Activated T-helper 1 cell treated with anti-CD3 and anti-CD28 coated beads, Interleukin-12 subunit alpha, Interleukin-12 subunit beta, Interleukin-2, Interleukin-4 antibody, amounts not matched to agents 30 ng/mL and 10 ng/mL and 1 ng/mL, durations not matched to agents 14 hours and 24 hours and 36 hours (primary cell): ENCODE measurements at regions not wholly inside any gene's neighbourhood (a gene's known extent, or its start where the extent isn't known, plus 50 kb on each side); places are given as distances from the start of the nearest gene placed in this dataset.

Experiments used
- DNase-seq: peaks from one replicate; pipeline ENCODE4 v3.0.0; 2021; ENCODE audit warnings: low spot score
- H3K27ac Mint-ChIP-seq: one replicate; pipeline ENCODE4 v1.8.0; 2021; ENCODE audit warnings: mild to moderate bottlenecking, mixed read lengths
- H3K27me3 Mint-ChIP-seq: one replicate; pipeline ENCODE4 v1.8.0; 2022; ENCODE audit warnings: mild to moderate bottlenecking, moderate library complexity, mixed read lengths; ENCODE audit not compliant: insufficient read depth
- H3K36me3 Mint-ChIP-seq: one replicate; pipeline ENCODE4 v1.8.0; 2021; ENCODE audit warnings: low read depth, mixed read lengths
- H3K4me1 Mint-ChIP-seq: one replicate; pipeline ENCODE4 v1.8.0; 2021; ENCODE audit warnings: low read depth, mixed read lengths
- H3K4me3 Mint-ChIP-seq: one replicate; pipeline ENCODE4 v1.8.0; 2021; ENCODE audit warnings: mild to moderate bottlenecking, moderate library complexity, mixed read lengths
- H3K9me3 Mint-ChIP-seq: one replicate; pipeline ENCODE4 v1.8.0; 2021; ENCODE audit warnings: mixed read lengths
- intact Hi-C: fragments of 100-400 bp; cut with micrococcal nuclease; formaldehyde crosslinking; loops from one replicate; pipeline ENCODE4 v1.15.1; 2024

- Mint-ChIP-seq H3K36me3 (no peaks in the 10 kb centered on the region), H3K4me1 (no peaks in the 10 kb centered on the region), H3K9me3 (no peaks in the 10 kb centered on the region), H3K4me3 (no peak overlapping the region), H3K27ac (no peak overlapping the region), H3K27me3 (peaks cover 4% of the 10 kb centered on the region)
- no peak for DNase-seq
- intact Hi-C loops, result loop anchor here (10.0 kb wide), 1 partner anchor 445 kb away; no protein-coding TSS in a partner anchor
Measured at GRCh38 chr3:124459678-124460077, 270.6 kb upstream of the UMPS start.

GRCh38 chr3:124461126-124461525 is 269.1 kb upstream of the UMPS start:
- Mint-ChIP-seq H3K9me3 (no peaks in the 10 kb centered on the region), H3K27ac (no peak overlapping the region), H3K36me3 (no peaks in the 10 kb centered on the region), H3K4me1 (no peaks in the 10 kb centered on the region), H3K4me3 (no peak overlapping the region), H3K27me3 (peaks cover 4% of the 10 kb centered on the region)
- no peak for DNase-seq
- intact Hi-C loops, result loop anchor here (10.0 kb wide), 1 partner anchor 446 kb away; no protein-coding TSS in a partner anchor

- Mint-ChIP-seq H3K4me3 (no peak overlapping the region), H3K36me3 (no peaks in the 10 kb centered on the region), H3K4me1 (no peaks in the 10 kb centered on the region), H3K27ac (no peak overlapping the region), H3K9me3 (no peaks in the 10 kb centered on the region), H3K27me3 (peaks cover 4% of the 10 kb centered on the region)
- no peak for DNase-seq
- intact Hi-C loops, result loop anchor here (10.0 kb wide), 1 partner anchor 447 kb away; no protein-coding TSS in a partner anchor
Measured at GRCh38 chr3:124461838-124462632, 268.2 kb upstream of the UMPS start.

GRCh38 chr3:124463234-124463633 is 267.0 kb upstream of the UMPS start:
- no peak for DNase-seq
- Mint-ChIP-seq H3K27me3 (peaks cover 7% of the 10 kb centered on the region), H3K9me3 (no peaks in the 10 kb centered on the region)

GRCh38 chr3:124467980-124468902 is 262.0 kb upstream of the UMPS start:
- Mint-ChIP-seq H3K36me3 (no peaks in the 10 kb centered on the region), H3K4me1 (no peaks in the 10 kb centered on the region), H3K27ac (no peak overlapping the region), H3K4me3 (no peak overlapping the region), H3K9me3 (no peaks in the 10 kb centered on the region), H3K27me3 (peaks cover 10% of the 10 kb centered on the region)
- DNase-seq, result no peak
- intact Hi-C loops, result loop anchor here (2.0 to 10.0 kb wide), 2 partner anchors 117 to 453 kb away; no protein-coding TSS in a partner anchor

More at GRCh38 chr3:124463234-124463633, 267.0 kb upstream of the UMPS start:
- Mint-ChIP-seq H3K4me3 (no peak overlapping the region), H3K36me3 (no peaks in the 10 kb centered on the region), H3K27ac (no peak overlapping the region), H3K4me1 (no peaks in the 10 kb centered on the region)
- intact Hi-C loops, result loop anchor here (10.0 kb wide), 1 partner anchor 448 kb away; no protein-coding TSS in a partner anchor

GRCh38 chr3:124469555-124469954 is 260.7 kb upstream of the UMPS start:
- no peak for DNase-seq
- H3K4me1 Mint-ChIP-seq, result no peaks in the 10 kb centered on the region
- H3K9me3 Mint-ChIP-seq, result no peaks in the 10 kb centered on the region
- H3K27ac Mint-ChIP-seq, result no peak overlapping the region
- intact Hi-C loops, result loop anchor here (2.0 to 10.0 kb wide), 2 partner anchors 119 to 455 kb away; no protein-coding TSS in a partner anchor
- no peaks in the 10 kb centered on the region for H3K36me3 Mint-ChIP-seq
- H3K27me3 Mint-ChIP-seq, result peaks cover 10% of the 10 kb centered on the region
- H3K4me3 Mint-ChIP-seq, result no peak overlapping the region

GRCh38 chr3:124478830-124479229 is 251.4 kb upstream of the UMPS start:
- DNase-seq, result no peak
- no peak overlapping the region for H3K27ac Mint-ChIP-seq
- intact Hi-C loops, result no loop called here
- H3K9me3 Mint-ChIP-seq, result no peaks in the 10 kb centered on the region
- no peaks in the 10 kb centered on the region for H3K4me1 Mint-ChIP-seq
- no peak overlapping the region for H3K4me3 Mint-ChIP-seq
- no peaks in the 10 kb centered on the region for H3K36me3 Mint-ChIP-seq
- peaks cover 13% of the 10 kb centered on the region for H3K27me3 Mint-ChIP-seq

GRCh38 chr3:124483915-124484470 is 246.3 kb upstream of the UMPS start:
- H3K36me3 Mint-ChIP-seq, result no peaks in the 10 kb centered on the region

GRCh38 chr3:124486324-124486723 is 243.9 kb upstream of the UMPS start:
- Mint-ChIP-seq H3K4me1 (peaks cover 6% of the 10 kb centered on the region), H3K36me3 (no peaks in the 10 kb centered on the region), H3K4me3 (no peak overlapping the region), H3K9me3 (no peaks in the 10 kb centered on the region), H3K27ac (no peak overlapping the region), H3K27me3 (peaks cover 10% of the 10 kb centered on the region)
- intact Hi-C loops, result no loop called here
- DNase-seq, result no peak

More at GRCh38 chr3:124483915-124484470, 246.3 kb upstream of the UMPS start:
- no peaks in the 10 kb centered on the region for H3K4me1 Mint-ChIP-seq
- DNase-seq, result no peak
- no peak overlapping the region for H3K4me3 Mint-ChIP-seq
- intact Hi-C loops, result no loop called here
- H3K27me3 Mint-ChIP-seq, result peaks cover 8% of the 10 kb centered on the region
- no peaks in the 10 kb centered on the region for H3K9me3 Mint-ChIP-seq
- no peak overlapping the region for H3K27ac Mint-ChIP-seq

GRCh38 chr3:124489506-124489905 is 240.7 kb upstream of the UMPS start:
- no peaks in the 10 kb centered on the region for H3K9me3 Mint-ChIP-seq
- H3K4me3 Mint-ChIP-seq, result no peak overlapping the region
- H3K4me1 Mint-ChIP-seq, result peaks cover 8% of the 10 kb centered on the region
- intact Hi-C loops, result no loop called here
- no peak overlapping the region for H3K27ac Mint-ChIP-seq
- no peak for DNase-seq
- H3K36me3 Mint-ChIP-seq, result no peaks in the 10 kb centered on the region
- H3K27me3 Mint-ChIP-seq, result peaks cover 9% of the 10 kb centered on the region

- no peak for DNase-seq
- H3K27ac Mint-ChIP-seq, result no peak overlapping the region
- H3K27me3 Mint-ChIP-seq, result peaks cover 12% of the 10 kb centered on the region
- H3K4me1 Mint-ChIP-seq, result peaks cover 8% of the 10 kb centered on the region
- no peak overlapping the region for H3K4me3 Mint-ChIP-seq
- intact Hi-C loops, result no loop called here
- H3K9me3 Mint-ChIP-seq, result no peaks in the 10 kb centered on the region
- H3K36me3 Mint-ChIP-seq, result no peaks in the 10 kb centered on the region
Measured at GRCh38 chr3:124491098-124491497, 239.2 kb upstream of the UMPS start.

- Mint-ChIP-seq H3K27me3 (peaks cover 10% of the 10 kb centered on the region), H3K9me3 (no peaks in the 10 kb centered on the region), H3K36me3 (no peaks in the 10 kb centered on the region), H3K4me3 (no peak overlapping the region), H3K4me1 (peaks cover 8% of the 10 kb centered on the region), H3K27ac (no peak overlapping the region)
- intact Hi-C loops, result loop anchor here (2.0 kb wide), 1 partner anchor 59 kb away; no protein-coding TSS in a partner anchor
- no peak for DNase-seq
Measured at GRCh38 chr3:124491875-124492274, 238.4 kb upstream of the UMPS start.
